Mucosa of descending colon (tissue), 3 donors: ENCODE measurements at regions not wholly inside any gene's neighbourhood (a gene's known extent, or its start where the extent isn't known, plus 50 kb on each side); places are given as distances from the start of the nearest gene placed in this dataset.

Experiments
- ATAC-seq: fragments of 200-7000 bp; cut with Tn5 transposase; one replicate; pipeline ENCODE4 v1.9.1; 2020; ENCODE audit warnings: mild to moderate bottlenecking, moderate library complexity
- DNase-seq, 3 donors: peaks; one replicate each; pipeline ENCODE4 v3.0.0-alpha.2; 2020
- H3K36me3 ChIP-seq: fragments of 200-600 bp; one replicate; pipeline ENCODE4 v1.8.0; 2021; ENCODE audit warnings: low read depth, mild to moderate bottlenecking
- H3K4me1 ChIP-seq: fragments of 200-600 bp; one replicate; pipeline ENCODE4 v1.8.0; 2021; ENCODE audit warnings: low read depth, mild to moderate bottlenecking
- H3K4me3 ChIP-seq: fragments of 200-600 bp; one replicate; pipeline ENCODE4 v1.8.0; 2021; ENCODE audit warnings: mild to moderate bottlenecking
- H3K9me3 ChIP-seq: fragments of 200-600 bp; one replicate; pipeline ENCODE4 v1.8.0; 2021; ENCODE audit warnings: mild to moderate bottlenecking
- CTCF ChIP-seq: fragments of 200-600 bp; IDR thresholded peaks from one replicate; pipeline ENCODE4 v1.8.0; 2022; ENCODE audit warnings: antibody characterized with exemption, mild to moderate bottlenecking
- intact Hi-C, 2 donors: fragments of 100-400 bp; cut with DNase I in 1 of 2; cut with micrococcal nuclease in 1 of 2; formaldehyde crosslinking; loops; one replicate each; pipeline versions ENCODE4 v1.11.0 to v1.11.1; 2022; cut with DNase I, micrococcal nuclease
- donor health status: DM: no; HTN: no; CAD: no; lungs with moderate emphysema.
- donor health status: DM: no; HTN: no; CAD: no.
- donor health status: DM: no; HTN: yes; CAD: no.

GRCh38 chr2:215609089-215610032 is 173.5 kb upstream of the FN1 start:
- DNase-seq: no peak
- intact Hi-C loops: no loop called here
- Histone ChIP-seq H3K9me3 (no peaks in the 10 kb centered on the region), H3K4me3 (no peak overlapping the region), H3K36me3 (no peaks in the 10 kb centered on the region), H3K4me1 (no peaks in the 10 kb centered on the region)
- no peak for ATAC-seq
- no peak for TF ChIP-seq CTCF

- Histone ChIP-seq H3K4me3 (no peak overlapping the region), H3K4me1 (no peaks in the 10 kb centered on the region), H3K36me3 (no peaks in the 10 kb centered on the region), H3K9me3 (no peaks in the 10 kb centered on the region)
- no peak for TF ChIP-seq CTCF
- intact Hi-C loops: no loop called here
- DNase-seq (no peak), ATAC-seq (no peak)
Measured at GRCh38 chr2:215607766-215608165, 171.9 kb upstream of the FN1 start.

GRCh38 chr2:215606219-215606618 is 170.4 kb upstream of the FN1 start:
- intact Hi-C loops: no loop called here
- no peak overlapping the region for H3K4me3 ChIP-seq
- no peak for ATAC-seq
- TF ChIP-seq CTCF: no peak
- no peak for DNase-seq
- no peaks in the 10 kb centered on the region for H3K9me3 ChIP-seq
- H3K4me1 ChIP-seq: no peaks in the 10 kb centered on the region
- no peaks in the 10 kb centered on the region for H3K36me3 ChIP-seq

- intact Hi-C loops: no loop called here
- Histone ChIP-seq H3K36me3 (no peaks in the 10 kb centered on the region), H3K9me3 (no peaks in the 10 kb centered on the region), H3K4me3 (no peak overlapping the region), H3K4me1 (no peaks in the 10 kb centered on the region)
- DNase-seq (no peak), ATAC-seq (no peak)
- no peak for TF ChIP-seq CTCF
Measured at GRCh38 chr2:215605214-215605613, 169.3 kb upstream of the FN1 start.

GRCh38 chr2:215604606-215605005 is 168.7 kb upstream of the FN1 start:
- DNase-seq (no peak), ATAC-seq (no peak)
- H3K4me1 ChIP-seq: no peaks in the 10 kb centered on the region
- intact Hi-C loops: no loop called here
- no peak overlapping the region for H3K4me3 ChIP-seq
- no peak for TF ChIP-seq CTCF
- H3K36me3 ChIP-seq: no peaks in the 10 kb centered on the region
- no peaks in the 10 kb centered on the region for H3K9me3 ChIP-seq
